Uterus (tissue), 3 donors: ENCODE measurements at regions not wholly inside any gene's neighbourhood (a gene's known extent, or its start where the extent isn't known, plus 50 kb on each side); places are given as distances from the start of the nearest gene placed in this dataset.

Experiments used
- DNase-seq, 2 donors: peaks; one replicate each; pipeline ENCODE4 v3.0.0-alpha.2; 2019 to 2020
- H3K27ac ChIP-seq, 2 donors: fragments of 200-600 bp; sonication (generic); 1 replicate in 1 of 2; 2 replicates in 1 of 2; pipeline ENCODE4 v1.5.1; 2016 to 2018
- H3K27me3 ChIP-seq, 2 donors: fragments of 200-600 bp; sonication (generic); one replicate each; pipeline ENCODE4 v1.5.1; 2018 to 2019; ENCODE audit warnings: control low read depth in 1 of 2
- H3K36me3 ChIP-seq, 2 donors: fragments of 200-600 bp; sonication (generic); one replicate each; pipeline ENCODE4 v1.5.1; 2019; ENCODE audit warnings: control low read depth in 1 of 2
- H3K4me1 ChIP-seq, 2 donors: fragments of 200-600 bp; sonication (generic); one replicate each; pipeline ENCODE4 v1.5.1; 2018 to 2019; ENCODE audit warnings: control low read depth in 1 of 2
- H3K4me3 ChIP-seq, 2 donors: fragments of 200-600 bp; sonication (generic); 1 replicate in 1 of 2; 2 replicates in 1 of 2; pipeline ENCODE4 v1.5.1; 2018 to 2019; ENCODE audit warnings: mild to moderate bottlenecking in 1 of 2
- H3K9me3 ChIP-seq, 2 donors: fragments of 200-600 bp; sonication (generic); one replicate each; pipeline ENCODE4 v1.5.1; 2019; ENCODE audit warnings: control low read depth in 1 of 2
- POLR2A ChIP-seq, 2 donors: fragments of 450-650 bp; IDR thresholded peaks; one replicate each; pipeline ENCODE4 v1.6.1; 2016; ENCODE audit warnings: antibody characterized with exemption in 2 of 2, mild to moderate bottlenecking in 1 of 2, moderate library complexity in 1 of 2
- intact Hi-C: fragments of 100-400 bp; cut with DNase I; formaldehyde crosslinking; loops from one replicate; pipeline ENCODE4 v1.15.1; 2023; ENCODE audit warnings: low total_unique reads
- TF ChIP-seq, protein P1 (sequence below), 4 experiments: fragments of 200-600 bp in 2 of 4; fragments of 450-650 bp in 2 of 4; sonication (generic) in 2 of 4; IDR thresholded peaks; one replicate each; pipeline ENCODE4 v1.5.1; 2016 to 2019; ENCODE audit warnings: antibody characterized with exemption in 4 of 4, mild to moderate bottlenecking in 2 of 4, moderate library complexity in 1 of 4
- donor health status: DM: yes; HTN: yes; CAD: no.

DNA sequence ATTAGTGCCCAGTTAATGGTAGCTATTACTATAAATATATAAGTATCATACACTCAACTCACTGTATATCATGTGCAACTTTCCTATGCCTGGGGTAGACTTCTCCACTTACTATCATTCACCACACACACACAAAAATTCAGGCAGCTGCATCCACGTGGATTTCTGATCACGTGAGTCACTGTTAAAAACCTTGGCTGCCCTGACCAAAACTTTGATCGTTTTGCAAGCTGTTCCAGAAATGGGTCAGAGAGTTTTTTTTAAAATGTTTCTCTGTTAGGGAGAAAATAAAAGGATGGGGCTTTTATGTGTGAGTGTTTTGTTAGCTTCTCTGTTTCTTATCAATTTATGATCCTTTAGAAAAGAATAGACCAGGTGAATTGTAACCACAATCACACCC is 198.2 kb upstream of the CNOT2 start:
- DNase-seq = peak in 1 of 2 donors; percentile 24
- Histone ChIP-seq H3K36me3 (no peaks in the 10 kb centered on the region), H3K9me3 (no peaks in the 10 kb centered on the region), H3K4me1 (no peaks in the 10 kb centered on the region), H3K4me3 (no peak overlapping the region), H3K27me3 (no peaks in the 10 kb centered on the region), H3K27ac (no peak overlapping the region)
- intact Hi-C loops = no loop called here
- no peak for TF ChIP-seq POLR2A (IDR thresholded peaks at IDR 0.05)
- TF ChIP-seq, protein P1, sequence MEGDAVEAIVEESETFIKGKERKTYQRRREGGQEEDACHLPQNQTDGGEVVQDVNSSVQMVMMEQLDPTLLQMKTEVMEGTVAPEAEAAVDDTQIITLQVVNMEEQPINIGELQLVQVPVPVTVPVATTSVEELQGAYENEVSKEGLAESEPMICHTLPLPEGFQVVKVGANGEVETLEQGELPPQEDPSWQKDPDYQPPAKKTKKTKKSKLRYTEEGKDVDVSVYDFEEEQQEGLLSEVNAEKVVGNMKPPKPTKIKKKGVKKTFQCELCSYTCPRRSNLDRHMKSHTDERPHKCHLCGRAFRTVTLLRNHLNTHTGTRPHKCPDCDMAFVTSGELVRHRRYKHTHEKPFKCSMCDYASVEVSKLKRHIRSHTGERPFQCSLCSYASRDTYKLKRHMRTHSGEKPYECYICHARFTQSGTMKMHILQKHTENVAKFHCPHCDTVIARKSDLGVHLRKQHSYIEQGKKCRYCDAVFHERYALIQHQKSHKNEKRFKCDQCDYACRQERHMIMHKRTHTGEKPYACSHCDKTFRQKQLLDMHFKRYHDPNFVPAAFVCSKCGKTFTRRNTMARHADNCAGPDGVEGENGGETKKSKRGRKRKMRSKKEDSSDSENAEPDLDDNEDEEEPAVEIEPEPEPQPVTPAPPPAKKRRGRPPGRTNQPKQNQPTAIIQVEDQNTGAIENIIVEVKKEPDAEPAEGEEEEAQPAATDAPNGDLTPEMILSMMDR (IDR thresholded peaks at IDR 0.05) = no peak

DNA sequence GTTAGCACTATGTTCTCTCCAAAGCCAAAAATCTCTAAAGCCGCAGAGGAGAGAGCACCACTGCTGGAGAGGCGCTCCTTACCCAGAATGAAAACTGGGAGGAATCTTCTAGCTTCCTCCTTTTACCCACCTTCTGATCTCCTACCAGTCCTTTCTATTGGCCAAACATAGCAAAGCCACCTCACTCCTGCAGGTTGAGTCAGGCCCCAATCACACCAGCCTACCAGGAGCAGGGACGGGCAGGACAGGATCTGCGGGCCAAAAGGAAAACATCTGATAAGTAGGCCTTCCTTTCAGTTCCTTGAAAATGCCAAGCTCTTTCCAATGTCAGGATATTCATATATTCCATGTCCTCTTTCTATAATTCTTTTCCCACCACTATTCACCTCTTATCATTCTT is 197.7 kb upstream of the CNOT2 start:
- H3K4me1 ChIP-seq = no peaks in the 10 kb centered on the region
- H3K27ac ChIP-seq = no peak overlapping the region
- no peak overlapping the region for H3K4me3 ChIP-seq
- TF ChIP-seq, protein P1 (IDR thresholded peaks at IDR 0.05) = no peak
- TF ChIP-seq POLR2A (IDR thresholded peaks at IDR 0.05) = no peak
- no peak for DNase-seq
- H3K27me3 ChIP-seq = no peaks in the 10 kb centered on the region
- no peaks in the 10 kb centered on the region for H3K9me3 ChIP-seq
- intact Hi-C loops = no loop called here
- no peaks in the 10 kb centered on the region for H3K36me3 ChIP-seq

- intact Hi-C loops = no loop called here
- Histone ChIP-seq H3K36me3 (no peaks in the 10 kb centered on the region), H3K9me3 (no peaks in the 10 kb centered on the region), H3K4me3 (no peak overlapping the region), H3K4me1 (no peaks in the 10 kb centered on the region), H3K27me3 (no peaks in the 10 kb centered on the region), H3K27ac (no peak overlapping the region)
- DNase-seq = no peak
- TF ChIP-seq, protein P1 (IDR thresholded peaks at IDR 0.05) = no peak
- TF ChIP-seq POLR2A (IDR thresholded peaks at IDR 0.05) = no peak
Observed at GRCh38 chr12:70048521-70049250, 194.5 kb upstream of the CNOT2 start.

- Histone ChIP-seq H3K27me3 (no peaks in the 10 kb centered on the region), H3K4me1 (no peaks in the 10 kb centered on the region), H3K36me3 (no peaks in the 10 kb centered on the region), H3K9me3 (no peaks in the 10 kb centered on the region), H3K4me3 (no peak overlapping the region), H3K27ac (no peak overlapping the region)
- TF ChIP-seq POLR2A (IDR thresholded peaks at IDR 0.05) = no peak
- TF ChIP-seq, protein P1 (IDR thresholded peaks at IDR 0.05) = no peak
- intact Hi-C loops = no loop called here
- DNase-seq = no peak
Observed at GRCh38 chr12:70049596-70050360, 193.5 kb upstream of the CNOT2 start.

- intact Hi-C loops = no loop called here
- Histone ChIP-seq H3K4me1 (no peaks in the 10 kb centered on the region), H3K27me3 (no peaks in the 10 kb centered on the region), H3K4me3 (no peak overlapping the region), H3K9me3 (no peaks in the 10 kb centered on the region), H3K36me3 (no peaks in the 10 kb centered on the region), H3K27ac (no peak overlapping the region)
- no peak for DNase-seq
- TF ChIP-seq, protein P1 (IDR thresholded peaks at IDR 0.05) = no peak
- no peak for TF ChIP-seq POLR2A (IDR thresholded peaks at IDR 0.05)
Observed at GRCh38 chr12:70052476-70052875, 190.8 kb upstream of the CNOT2 start.
